Gastrocnemius medialis (tissue), 4 donors: ENCODE measurements at regions not wholly inside any gene's neighbourhood (a gene's known extent, or its start where the extent isn't known, plus 50 kb on each side); places are given as distances from the start of the nearest gene placed in this dataset.
"Not testable (repeated sequence)": the region's sequence is repeated elsewhere in the genome, so short reads cannot be mapped to it uniquely, and the experiment has no call there.

Source experiments
- ATAC-seq, 2 donors: fragments of 150-250 bp; one replicate each; pipeline ENCODE4 v1.9.1; 2016
- DNase-seq, 2 donors: peaks; one replicate each; pipeline ENCODE4 v3.0.0-alpha.2; 2019
- H3K27ac ChIP-seq, 4 donors: fragments of 200-600 bp; sonication (generic); 1 replicate in 1 of 4; 2 replicates in 3 of 4; pipeline ENCODE4 v1.5.1; 2016 to 2018; ENCODE audit warnings: mild to moderate bottlenecking in 2 of 4, moderate library complexity in 1 of 4
- H3K27me3 ChIP-seq, 3 donors: fragments of 200-600 bp; sonication (generic) in 2 of 3; 1 replicate in 1 of 3; 2 replicates in 2 of 3; pipeline versions ENCODE4 v1.5.1 to v1.6.0; 2016 to 2019; ENCODE audit warnings: mild to moderate bottlenecking in 1 of 3, moderate library complexity in 1 of 3
- H3K36me3 ChIP-seq, 2 donors: fragments of 200-600 bp; sonication (generic) in 1 of 2; one replicate each; pipeline ENCODE4 v1.5.1; 2017 to 2018
- H3K4me1 ChIP-seq, 2 donors: fragments of 200-600 bp; sonication (generic) in 1 of 2; one replicate each; pipeline ENCODE4 v1.5.1; 2016 to 2017; ENCODE audit warnings: mild to moderate bottlenecking in 2 of 2
- H3K4me3 ChIP-seq, 4 donors: fragments of 200-600 bp; sonication (generic) in 3 of 4; 1 replicate in 1 of 4; 2 replicates in 3 of 4; pipeline ENCODE4 v1.5.1; 2016 to 2019; ENCODE audit warnings: mild to moderate bottlenecking in 2 of 4
- H3K9me3 ChIP-seq, 3 donors: fragments of 200-600 bp; sonication (generic) in 2 of 3; 1 replicate in 1 of 3; 2 replicates in 2 of 3; pipeline ENCODE4 v1.5.1; 2016 to 2019
- CTCF ChIP-seq, 5 experiments: fragments of 450-650 bp in 3 of 5; fragments of 200-600 bp in 2 of 5; sonication (generic) in 2 of 5; IDR thresholded peaks in 4 of 5; conservative IDR thresholded peaks in 1 of 5; 1 replicate in 4 of 5; 2 replicates in 1 of 5; pipeline ENCODE4 v1.5.1; 2016 to 2019; ENCODE audit warnings: antibody characterized with exemption in 5 of 5, mild to moderate bottlenecking in 3 of 5, moderate library complexity in 3 of 5
- POLR2A ChIP-seq, 2 donors: fragments of 450-650 bp; IDR thresholded peaks; one replicate each; pipeline ENCODE4 v1.6.1; 2017; ENCODE audit warnings: antibody characterized with exemption in 2 of 2, mild to moderate bottlenecking in 2 of 2, moderate library complexity in 2 of 2
- in situ Hi-C, 4 donors: fragments of 200-750 bp; cut with MboI; loops; one replicate each; pipeline versions ENCODE4 v1.15.0 to v1.8.0; 2017; ENCODE audit warnings: low sequenced_read_pairs in 4 of 4
- intact Hi-C: fragments of 100-400 bp; cut with DNase I; formaldehyde crosslinking; loops from one replicate; pipeline ENCODE4 v1.15.1; 2023; ENCODE audit warnings: low total_unique reads

GRCh38 chr6:92263864-92264263 lies 1155.5 kb downstream of the EPHA7 start:
- no peak for DNase-seq
- intact Hi-C loops = no loop called here
- ATAC-seq = no peak
- TF ChIP-seq CTCF (IDR thresholded peaks at IDR 0.05 in 4 of 5, conservative IDR thresholded peaks at IDR 0.05 in 1 of 5) (no peak), POLR2A (IDR thresholded peaks at IDR 0.05) (no peak)
- no peaks in the 10 kb centered on the region for H3K4me1 ChIP-seq
- H3K4me3 ChIP-seq = no peak overlapping the region
- H3K36me3 ChIP-seq = no peaks in the 10 kb centered on the region
- no peaks in the 10 kb centered on the region for H3K9me3 ChIP-seq
- H3K27me3 ChIP-seq = no peaks in the 10 kb centered on the region
- H3K27ac ChIP-seq = no peak overlapping the region
- in situ Hi-C loops = no loop called here

DNA sequence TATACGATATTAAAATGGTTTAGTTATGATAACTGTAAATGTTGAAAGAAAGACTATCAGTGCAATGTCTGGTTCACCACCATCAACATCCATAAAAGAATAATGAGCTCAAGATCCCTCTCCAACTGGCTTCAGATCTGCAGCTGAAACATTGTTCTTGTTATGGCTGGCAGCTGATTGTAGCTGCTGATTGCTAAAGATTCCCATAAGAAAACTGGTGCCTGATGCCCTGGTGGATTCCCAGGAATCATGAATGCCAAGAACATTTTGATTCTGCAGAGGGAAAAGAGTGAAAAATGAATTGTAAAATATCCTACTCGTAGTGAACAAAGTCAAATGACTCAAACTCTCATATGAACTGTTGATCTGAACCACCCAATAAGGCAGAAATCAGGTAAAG lies 1160.2 kb downstream of the EPHA7 start:
- H3K36me3 ChIP-seq = no peaks in the 10 kb centered on the region
- no peak overlapping the region for H3K27ac ChIP-seq
- no peak for ATAC-seq
- H3K4me1 ChIP-seq = no peaks in the 10 kb centered on the region
- in situ Hi-C loops (no loop called here), intact Hi-C loops (no loop called here)
- DNase-seq = no peak
- TF ChIP-seq POLR2A (IDR thresholded peaks at IDR 0.05) = no peak
- no peak for TF ChIP-seq CTCF (IDR thresholded peaks at IDR 0.05 in 4 of 5, conservative IDR thresholded peaks at IDR 0.05 in 1 of 5)
- H3K9me3 ChIP-seq = no peaks in the 10 kb centered on the region
- H3K27me3 ChIP-seq = no peaks in the 10 kb centered on the region
- H3K4me3 ChIP-seq = no peak overlapping the region

GRCh38 chr6:92243315-92243714 lies 1176.0 kb downstream of the EPHA7 start:
- no peak for ATAC-seq
- H3K9me3 ChIP-seq = no peaks in the 10 kb centered on the region
- H3K36me3 ChIP-seq = no peaks in the 10 kb centered on the region
- TF ChIP-seq POLR2A (IDR thresholded peaks at IDR 0.05) (no peak), CTCF (IDR thresholded peaks at IDR 0.05 in 4 of 5, conservative IDR thresholded peaks at IDR 0.05 in 1 of 5) (no peak)
- no peak overlapping the region for H3K4me3 ChIP-seq
- H3K27ac ChIP-seq = no peak overlapping the region
- no peak for DNase-seq
- intact Hi-C loops (no loop called here), in situ Hi-C loops (no loop called here)
- no peaks in the 10 kb centered on the region for H3K4me1 ChIP-seq
- H3K27me3 ChIP-seq = no peaks in the 10 kb centered on the region

DNA sequence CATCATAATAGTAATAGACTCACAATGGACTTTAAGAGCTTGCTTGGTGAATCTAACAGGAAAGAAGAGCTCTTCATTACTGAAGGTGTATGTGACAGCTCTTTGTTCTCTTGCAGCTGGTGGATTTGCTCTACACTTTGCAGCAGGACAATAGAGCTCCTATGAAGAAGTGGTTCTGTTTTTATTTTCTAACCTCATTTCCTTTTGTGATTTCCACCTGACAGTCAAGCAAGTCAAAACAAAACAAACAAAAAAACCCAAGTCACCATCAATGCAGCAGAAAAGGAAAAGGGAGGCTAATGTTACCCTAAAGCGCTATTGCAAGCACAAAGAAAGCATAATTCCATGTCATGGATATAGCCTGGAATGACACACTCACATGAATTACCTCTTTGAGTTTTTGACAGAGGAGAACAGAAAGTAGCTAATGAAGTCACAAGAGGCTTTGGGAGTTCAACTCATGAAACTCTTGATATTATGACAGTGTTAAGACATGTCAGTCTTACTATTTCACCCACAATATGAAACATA lies 1188.1 kb downstream of the EPHA7 start:
- Histone ChIP-seq H3K36me3 (no peaks in the 10 kb centered on the region), H3K4me3 (no peak overlapping the region), H3K27ac (no peak overlapping the region), H3K9me3 (no peaks in the 10 kb centered on the region), H3K4me1 (no peaks in the 10 kb centered on the region), H3K27me3 (no peaks in the 10 kb centered on the region)
- DNase-seq (no peak), ATAC-seq (no peak)
- in situ Hi-C loops = no loop called here
- intact Hi-C loops = no loop called here
- TF ChIP-seq POLR2A (IDR thresholded peaks at IDR 0.05) (no peak), CTCF (IDR thresholded peaks at IDR 0.05 in 4 of 5, conservative IDR thresholded peaks at IDR 0.05 in 1 of 5) (no peak)

- H3K27ac ChIP-seq, in situ Hi-C loops, H3K27me3 ChIP-seq, H3K4me1 ChIP-seq, H3K9me3 ChIP-seq, H3K4me3 ChIP-seq, ATAC-seq, H3K36me3 ChIP-seq, intact Hi-C loops, DNase-seq: not testable (repeated sequence)
These were observed 1199.4 kb downstream of the EPHA7 start for GRCh38 chr6:92219987-92220386.
